OCI-LY1 (cell line): ENCODE measurements at regions not wholly inside any gene's neighbourhood (a gene's known extent, or its start where the extent isn't known, plus 50 kb on each side); places are given as distances from the start of the nearest gene placed in this dataset.

Experiments
- H2AFZ ChIP-seq: fragments of 200-600 bp; sonication (generic), shearing (Covaris generic); 2 replicates; pipeline ENCODE4 v1.6.0; 2014; ENCODE audit warnings: antibody characterized with exemption, mild to moderate bottlenecking, low read length
- H3F3A ChIP-seq: fragments of 200-600 bp; sonication (generic), shearing (Covaris generic); 2 replicates; pipeline ENCODE4 v1.6.0; 2014; ENCODE audit warnings: mild to moderate bottlenecking, antibody characterized with exemption, low read length, moderate library complexity; ENCODE audit not compliant: insufficient read depth
- H3K27ac ChIP-seq: fragments of 200-600 bp; sonication (generic); 2 replicates; pipeline ENCODE4 v1.5.1; 2014; ENCODE audit warnings: low read length, mixed run types, mild to moderate bottlenecking, low read depth; ENCODE audit not compliant: poor library complexity, severe bottlenecking
- H3K27me3 ChIP-seq: fragments of 200-600 bp; sonication (generic); 2 replicates; pipeline ENCODE4 v1.6.0; 2014; ENCODE audit warnings: antibody characterized with exemption, mild to moderate bottlenecking, low read length, moderate library complexity; ENCODE audit not compliant: insufficient read depth
- H3K36me3 ChIP-seq: fragments of 200-600 bp; sonication (generic); 2 replicates; pipeline ENCODE4 v1.6.1; 2014; ENCODE audit warnings: mild to moderate bottlenecking, antibody characterized with exemption, low read length, moderate library complexity, mixed read lengths; ENCODE audit not compliant: insufficient read depth
- H3K4me1 ChIP-seq: fragments of 200-600 bp; sonication (generic); 2 replicates; pipeline ENCODE4 v1.5.1; 2014; ENCODE audit warnings: mild to moderate bottlenecking, low read length, moderate library complexity; ENCODE audit not compliant: insufficient read depth, severe bottlenecking
- H3K4me2 ChIP-seq: fragments of 200-600 bp; sonication (generic), shearing (Covaris generic); 2 replicates; pipeline ENCODE4 v1.6.1; 2014; ENCODE audit warnings: low read length
- H3K4me3 ChIP-seq: fragments of 200-600 bp; sonication (generic); 2 replicates; pipeline ENCODE4 v1.5.1; 2014; ENCODE audit warnings: low read length, low read depth, mild to moderate bottlenecking, mixed read lengths; ENCODE audit not compliant: poor library complexity, severe bottlenecking
- H3K79me2 ChIP-seq: fragments of 200-600 bp; shearing (Covaris generic); 2 replicates; pipeline ENCODE4 v1.6.1; 2016; ENCODE audit warnings: mixed run types, low read length, mixed read lengths; ENCODE audit not compliant: insufficient read depth
- H3K9ac ChIP-seq: fragments of 200-600 bp; sonication (generic), shearing (Covaris generic); 2 replicates; pipeline ENCODE4 v1.6.1; 2014; ENCODE audit warnings: mild to moderate bottlenecking, low read length, mixed read lengths
- H3K9me2 ChIP-seq: fragments of 200-600 bp; sonication (generic), shearing (Covaris generic); 2 replicates; pipeline ENCODE4 v1.6.1; 2014; ENCODE audit warnings: low read depth, mild to moderate bottlenecking, low read length, mixed read lengths
- H3K9me3 ChIP-seq: fragments of 200-600 bp; shearing (Covaris generic); 2 replicates; pipeline ENCODE4 v1.6.1; 2014; ENCODE audit warnings: low read length, mixed read lengths
- H4K20me1 ChIP-seq: fragments of 200-600 bp; sonication (generic), shearing (Covaris generic); 2 replicates; pipeline ENCODE4 v1.6.0; 2016; ENCODE audit warnings: mild to moderate bottlenecking, low read length; ENCODE audit not compliant: insufficient read depth
- EZH2 ChIP-seq: fragments of 200-600 bp; sonication (generic), shearing (Covaris generic); IDR thresholded peaks from 2 replicates; pipeline ENCODE4 v1.8.0; 2017; ENCODE audit warnings: borderline replicate concordance, mixed run types, mild to moderate bottlenecking, antibody characterized with exemption, low read length, moderate library complexity, mixed read lengths
- TF ChIP-seq, protein P1 (sequence below): fragments of 200-600 bp; sonication (generic), shearing (Covaris generic); IDR thresholded peaks from 2 replicates; pipeline ENCODE4 v1.5.1; 2017; ENCODE audit warnings: mild to moderate bottlenecking, antibody characterized with exemption, low read length, moderate library complexity, mixed read lengths

DNA sequence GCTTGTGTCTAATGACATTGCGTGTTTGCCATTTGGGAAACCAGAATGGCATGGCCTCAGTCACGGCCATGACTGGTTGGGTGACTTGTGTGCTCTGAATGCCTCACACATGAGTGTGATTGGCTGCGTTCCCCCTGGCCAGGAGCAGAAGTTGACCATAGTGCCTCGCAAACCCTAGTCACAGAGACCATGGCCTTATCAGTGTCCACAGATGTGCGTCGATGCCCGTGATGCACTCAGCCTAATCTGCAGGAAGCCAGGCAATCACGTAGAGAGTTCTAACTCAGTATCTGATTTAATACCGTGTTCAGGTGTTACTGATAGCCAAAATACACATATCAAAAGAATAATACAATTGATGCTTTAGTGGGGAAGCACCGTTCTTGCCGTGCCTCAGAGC, 64.0 kb downstream of the BOLA3 start:
- Histone ChIP-seq H3K36me3 (peaks cover 20% of the 10 kb centered on the region), H3K4me3 (no peak overlapping the region)

More for the DNA sequence above, 64.0 kb downstream of the BOLA3 start:
- no peaks in the 10 kb centered on the region for H3K27me3 ChIP-seq
- H3F3A ChIP-seq, result no peaks in the 10 kb centered on the region
- H3K27ac ChIP-seq, result no peak overlapping the region
- no peak overlapping the region for H3K4me2 ChIP-seq
- H4K20me1 ChIP-seq, result no peaks in the 10 kb centered on the region
- H2AFZ ChIP-seq, result no peak overlapping the region
- H3K9me3 ChIP-seq, result no peaks in the 10 kb centered on the region
- H3K9me2 ChIP-seq, result no peaks in the 10 kb centered on the region
- no peak overlapping the region for H3K9ac ChIP-seq
- TF ChIP-seq, protein P1, sequence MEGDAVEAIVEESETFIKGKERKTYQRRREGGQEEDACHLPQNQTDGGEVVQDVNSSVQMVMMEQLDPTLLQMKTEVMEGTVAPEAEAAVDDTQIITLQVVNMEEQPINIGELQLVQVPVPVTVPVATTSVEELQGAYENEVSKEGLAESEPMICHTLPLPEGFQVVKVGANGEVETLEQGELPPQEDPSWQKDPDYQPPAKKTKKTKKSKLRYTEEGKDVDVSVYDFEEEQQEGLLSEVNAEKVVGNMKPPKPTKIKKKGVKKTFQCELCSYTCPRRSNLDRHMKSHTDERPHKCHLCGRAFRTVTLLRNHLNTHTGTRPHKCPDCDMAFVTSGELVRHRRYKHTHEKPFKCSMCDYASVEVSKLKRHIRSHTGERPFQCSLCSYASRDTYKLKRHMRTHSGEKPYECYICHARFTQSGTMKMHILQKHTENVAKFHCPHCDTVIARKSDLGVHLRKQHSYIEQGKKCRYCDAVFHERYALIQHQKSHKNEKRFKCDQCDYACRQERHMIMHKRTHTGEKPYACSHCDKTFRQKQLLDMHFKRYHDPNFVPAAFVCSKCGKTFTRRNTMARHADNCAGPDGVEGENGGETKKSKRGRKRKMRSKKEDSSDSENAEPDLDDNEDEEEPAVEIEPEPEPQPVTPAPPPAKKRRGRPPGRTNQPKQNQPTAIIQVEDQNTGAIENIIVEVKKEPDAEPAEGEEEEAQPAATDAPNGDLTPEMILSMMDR, result no peak
- no peak for TF ChIP-seq EZH2
- no peaks in the 10 kb centered on the region for H3K79me2 ChIP-seq
- H3K4me1 ChIP-seq, result peaks cover 9% of the 10 kb centered on the region
